ENCODE measurements at regions not wholly inside any gene's neighbourhood (a gene's known extent, or its start where the extent isn't known, plus 50 kb on each side); places are given as distances from the start of the nearest gene placed in this dataset.

DNA sequence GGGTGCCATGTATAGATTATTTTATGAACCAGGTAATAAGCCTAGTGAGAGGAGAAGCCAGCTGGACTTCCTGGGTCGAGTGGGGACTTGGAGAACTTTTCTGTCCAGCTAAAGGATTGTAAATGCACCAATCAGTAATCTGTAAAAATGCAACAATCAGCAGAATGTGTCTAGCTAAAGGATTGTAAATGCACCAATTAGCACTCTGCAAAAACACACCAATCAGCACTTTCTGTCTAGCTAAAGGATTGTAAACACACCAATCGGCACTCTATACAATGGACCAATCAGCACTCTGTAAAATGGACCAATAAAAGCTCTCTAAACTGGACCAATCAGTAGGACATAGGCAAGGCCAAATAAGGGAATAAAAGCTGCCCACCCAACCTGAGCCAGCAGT lies 392.9 kb downstream of the KDM5D start:
- DNase-seq: no peak

- no peak for DNase-seq
These were observed 422.8 kb downstream of the KDM5D start for GRCh38 chrY:19321701-19322100.

- DNase-seq: no peak
These were observed 425.4 kb downstream of the KDM5D start for GRCh38 chrY:19319135-19319534.

DNA sequence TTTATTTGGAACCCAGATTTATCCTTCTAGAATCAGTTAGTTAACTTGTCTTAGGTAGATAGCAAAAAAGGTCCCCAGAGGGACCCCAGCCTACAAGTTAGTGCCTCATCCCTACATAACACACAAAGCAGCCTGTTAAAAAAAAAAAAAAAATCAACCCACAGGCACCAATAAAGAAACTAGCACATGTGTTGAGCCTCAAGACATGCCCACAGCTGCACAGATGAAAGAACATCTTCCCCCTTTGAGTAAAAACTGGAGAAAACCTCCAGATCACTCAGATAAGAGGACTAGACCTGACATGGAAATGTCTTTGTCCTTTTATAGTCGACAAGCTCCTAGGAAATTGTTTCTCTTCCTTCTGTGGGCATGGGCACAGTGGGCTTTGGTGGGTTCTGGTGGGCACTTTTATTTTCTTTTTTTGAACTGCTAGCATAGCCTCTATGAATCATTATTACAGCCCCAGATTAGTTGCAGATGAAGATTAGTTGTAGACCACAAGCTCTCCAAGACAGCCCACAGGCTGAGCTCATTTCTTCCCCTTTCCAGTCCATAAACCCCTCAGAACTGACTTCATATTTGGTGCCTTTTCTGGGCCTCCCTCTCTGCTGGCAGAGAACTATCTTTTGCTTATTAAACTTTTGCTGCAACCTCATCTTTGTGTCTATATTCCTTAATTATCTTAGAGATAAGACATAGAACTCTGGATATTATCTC lies 427.1 kb downstream of the KDM5D start:
- DNase-seq: peak; percentile 82

DNA sequence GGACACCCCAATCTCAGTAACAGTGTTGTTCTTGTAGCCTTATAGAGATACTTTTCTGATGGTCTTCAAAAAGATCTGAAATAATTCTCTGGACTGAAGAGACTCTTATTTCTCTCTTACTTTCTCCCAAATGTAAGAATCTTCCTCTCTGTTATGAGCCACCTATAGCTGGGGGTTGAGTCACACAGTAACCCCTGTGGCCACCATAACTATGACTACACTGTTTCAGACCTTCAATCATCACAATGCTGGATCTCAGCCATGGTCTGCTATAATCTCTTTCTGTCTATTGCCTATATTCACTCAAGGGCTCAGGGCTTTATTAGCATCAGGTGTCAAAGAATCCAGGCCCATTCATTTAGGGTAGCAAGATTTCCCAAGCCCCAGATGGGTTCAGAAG lies 436.9 kb downstream of the KDM5D start:
- no peak for DNase-seq

GRCh38 chrY:19303136-19303535 lies 441.4 kb downstream of the KDM5D start:
- no peak for DNase-seq

DNA sequence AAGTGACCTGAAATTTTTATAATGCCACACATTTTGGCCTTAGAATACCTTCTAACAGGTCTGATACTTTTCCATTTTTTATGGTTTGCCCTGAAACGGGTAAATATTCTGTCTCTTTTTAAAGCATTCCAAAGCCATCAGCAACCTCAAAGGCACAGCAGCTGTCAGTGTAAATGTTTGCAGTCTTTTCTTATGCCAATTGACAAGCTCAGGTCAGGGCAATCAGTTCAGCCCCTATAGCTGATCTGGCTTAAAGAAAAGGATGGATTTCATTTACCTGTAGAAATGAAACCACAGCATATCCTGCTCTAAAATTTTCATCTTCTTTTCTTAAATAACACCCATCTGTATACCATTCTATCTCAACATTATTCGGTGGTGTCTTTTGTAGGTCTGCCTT lies 453.6 kb downstream of the KDM5D start:
- no peak for DNase-seq

DNA sequence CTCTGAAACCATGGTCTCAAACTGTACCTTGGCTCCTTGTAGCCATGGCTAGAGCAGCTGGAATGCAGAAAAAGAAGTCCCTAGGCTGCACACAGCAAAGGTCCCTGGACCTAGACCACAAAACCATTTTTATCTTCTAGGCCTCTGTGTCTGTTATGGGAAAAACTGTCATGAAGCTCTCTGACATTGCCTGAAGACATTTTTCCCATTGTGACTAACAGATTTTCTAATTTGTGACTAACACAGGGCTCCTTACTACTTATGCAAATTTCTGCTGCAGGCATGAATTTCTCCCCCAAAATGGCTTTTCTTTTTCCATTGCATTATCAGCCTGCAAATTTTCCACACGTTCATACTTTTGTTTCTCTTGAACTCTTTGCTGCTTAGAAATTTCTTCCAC lies 470.4 kb downstream of the KDM5D start:
- no peak for DNase-seq

DNA sequence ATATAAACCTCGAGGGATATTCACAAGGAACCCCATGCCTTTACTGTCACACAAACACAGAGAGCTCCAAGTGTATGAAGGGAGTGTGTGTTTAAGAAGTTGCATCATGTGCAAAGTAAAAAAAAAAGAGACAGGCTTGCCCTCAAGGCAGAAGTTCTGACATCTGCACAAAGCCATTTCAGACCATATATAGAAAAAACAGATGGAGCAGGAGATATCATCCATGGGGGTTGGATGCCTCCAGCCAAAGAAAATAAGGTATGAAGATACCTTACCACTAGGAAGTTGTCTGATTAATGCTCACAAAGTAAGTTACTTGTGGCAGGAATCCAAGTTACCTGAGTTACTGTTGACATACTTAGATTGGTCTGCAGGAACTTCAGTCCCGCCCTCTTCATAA lies 476.2 kb downstream of the KDM5D start:
- DNase-seq: no peak

DNA sequence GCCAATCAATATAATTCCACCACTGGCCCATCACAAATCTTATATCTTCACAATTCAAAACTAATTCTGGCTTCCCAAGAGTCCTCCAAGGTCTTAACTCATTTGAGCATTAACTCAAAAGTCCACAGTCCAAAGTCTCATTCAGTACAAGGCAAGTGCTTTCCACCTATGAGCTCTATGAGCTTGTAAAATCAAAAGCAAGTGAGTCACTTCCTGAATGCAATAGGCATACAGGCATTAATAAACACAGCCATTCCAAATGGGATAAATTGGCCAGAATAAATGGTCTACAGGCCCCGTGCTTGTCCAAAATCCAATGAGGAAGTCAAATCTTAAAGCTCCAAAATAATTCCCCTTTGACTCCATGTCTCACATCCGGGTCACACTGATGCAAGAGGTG lies 479.1 kb downstream of the KDM5D start:
- DNase-seq: no peak

- DNase-seq: no peak
These were observed 482.2 kb downstream of the KDM5D start for GRCh38 chrY:19262310-19262709.

- DNase-seq: no peak
These were observed 458.9 kb upstream of the HSFY2 start for GRCh38 chrY:19232276-19232994.

DNA sequence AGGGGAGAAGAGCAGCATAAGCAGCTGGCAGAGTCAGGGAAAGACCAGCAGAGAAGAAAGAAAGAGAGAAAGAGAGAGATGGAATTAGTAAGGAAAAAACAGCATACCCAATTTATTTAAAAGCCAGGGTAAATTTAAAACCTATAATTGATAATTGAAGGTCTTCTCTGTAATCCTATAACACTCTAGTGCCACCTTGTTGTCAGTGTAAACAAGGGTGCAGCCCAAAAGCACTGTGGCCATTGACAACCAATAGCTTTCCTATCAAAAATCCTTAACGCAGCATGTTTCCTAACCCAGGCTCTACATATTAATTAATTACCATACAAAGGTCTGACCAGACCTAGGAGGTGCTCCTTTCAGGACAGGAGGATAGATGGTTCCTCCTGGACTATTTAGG lies 447.2 kb upstream of the HSFY2 start:
- no peak for DNase-seq

DNA sequence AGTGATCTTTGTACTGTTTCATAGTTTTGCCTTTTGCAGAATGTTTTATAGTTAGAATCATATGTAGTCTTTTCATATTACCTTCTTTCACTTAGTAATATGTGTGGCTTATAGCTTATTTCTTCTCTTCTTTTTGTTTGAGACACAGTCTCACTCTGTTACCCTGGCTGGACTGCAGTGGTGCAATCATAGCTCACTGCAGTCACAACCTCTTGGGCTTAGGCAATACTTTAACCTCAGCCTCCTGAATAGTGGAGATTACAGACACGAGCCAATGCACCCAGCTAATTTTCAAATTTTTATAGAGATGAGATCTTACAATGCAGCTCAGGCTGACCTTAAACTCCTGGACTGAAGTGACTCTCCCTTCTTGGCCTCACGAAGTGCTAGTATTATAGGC lies 435.4 kb upstream of the HSFY2 start:
- no peak for DNase-seq

- no peak for DNase-seq
These were observed 433.5 kb upstream of the HSFY2 start for GRCh38 chrY:19207048-19207447.

DNA sequence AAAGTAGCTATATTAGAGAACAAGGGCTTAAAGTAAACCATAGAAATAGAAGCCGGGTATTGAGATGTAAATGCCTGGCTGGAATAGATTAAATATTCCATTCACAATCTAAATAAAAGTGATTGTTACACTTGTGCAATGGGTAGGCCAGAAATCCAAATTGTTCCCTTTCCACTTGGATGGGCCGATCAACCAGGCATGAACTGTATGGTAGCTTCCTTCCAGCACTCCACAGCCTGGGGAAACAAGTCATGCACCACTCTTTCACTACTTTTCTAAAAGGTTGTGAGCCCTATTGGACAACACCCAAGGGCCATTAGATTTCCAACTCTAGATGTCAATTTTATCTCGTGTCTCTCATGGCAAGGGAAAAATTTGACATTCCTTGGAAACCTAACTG lies 407.3 kb upstream of the HSFY2 start:
- no peak for DNase-seq

DNA sequence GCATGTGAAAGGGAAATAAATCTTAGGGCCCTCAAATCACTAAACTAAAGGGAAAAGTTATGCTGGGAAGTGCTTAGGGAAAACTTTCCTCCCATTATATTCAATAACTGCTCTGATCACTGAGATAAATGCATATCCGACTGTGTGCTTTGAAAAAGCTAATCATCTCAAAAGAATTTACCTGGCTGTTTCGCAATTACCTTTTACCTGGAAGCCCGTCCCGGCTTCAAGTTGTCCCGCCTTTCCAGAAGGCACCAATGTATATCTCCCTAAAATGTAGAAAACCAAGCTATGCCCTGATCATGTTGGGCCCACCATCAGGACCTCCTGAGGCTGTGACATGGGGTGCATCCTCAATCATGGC lies 394.6 kb upstream of the HSFY2 start:
- DNase-seq: no peak

DNA sequence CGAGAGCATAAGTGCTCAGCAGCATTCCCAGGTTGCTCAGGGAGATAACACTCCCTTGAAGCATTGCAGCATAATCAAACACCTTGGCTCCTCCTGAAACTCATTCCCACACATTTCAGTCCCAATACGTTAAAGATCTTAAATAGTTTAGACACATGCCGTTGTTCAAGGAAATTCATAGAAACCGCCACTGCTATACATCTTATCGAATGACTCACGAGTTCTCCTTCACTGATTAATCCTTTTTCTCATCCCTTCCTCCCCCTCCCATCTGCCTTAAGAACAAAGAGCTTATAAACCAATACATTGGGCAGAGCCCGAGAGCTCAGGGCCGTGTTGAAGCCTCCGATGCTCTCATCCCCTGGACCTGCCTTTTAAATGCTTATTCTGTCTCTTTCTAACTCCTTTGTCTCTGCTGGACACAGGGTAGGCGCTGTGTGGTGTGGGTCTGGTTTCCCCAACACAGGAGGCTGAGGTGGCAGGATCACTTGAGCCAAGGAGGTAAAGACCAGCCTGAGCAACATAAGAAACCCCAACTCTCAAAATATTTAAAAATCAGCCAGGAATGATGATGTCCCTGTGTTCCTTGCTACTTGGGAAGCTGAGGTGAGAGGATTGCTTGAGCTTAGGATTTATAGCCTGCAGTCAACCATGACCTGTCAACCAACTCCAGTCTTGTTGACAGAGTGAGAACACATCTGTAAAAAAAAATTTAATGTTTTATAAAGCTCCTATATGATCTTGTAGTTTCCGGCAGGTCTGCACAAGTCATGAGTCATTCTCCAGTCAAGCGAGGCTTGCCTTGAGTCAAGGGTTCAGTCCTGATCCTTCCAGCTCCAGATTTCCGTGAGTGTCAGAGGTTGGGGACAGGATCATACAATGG lies 394.0 kb upstream of the HSFY2 start:
- DNase-seq: no peak

- no peak for DNase-seq
These were observed 375.2 kb upstream of the HSFY2 start for GRCh38 chrY:19148783-19149182.

DNA sequence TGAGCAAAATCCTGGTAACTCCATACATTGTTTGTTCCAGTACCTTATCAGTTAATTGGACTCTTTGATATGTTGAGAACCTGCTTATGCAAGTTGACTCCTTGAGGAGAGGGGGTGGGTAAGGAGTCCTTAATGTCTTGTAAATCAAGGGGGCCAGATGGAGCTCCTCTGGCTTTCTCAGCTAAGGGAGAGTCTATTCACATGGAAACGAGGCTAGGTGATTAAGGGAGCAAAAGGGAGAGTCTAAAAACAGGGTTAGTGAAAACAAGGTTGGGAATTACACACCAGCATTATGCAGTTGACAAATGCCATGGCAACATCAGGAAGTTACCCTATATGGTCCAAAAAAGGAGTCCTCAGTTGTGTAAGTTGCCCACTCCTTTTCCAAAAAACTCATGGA lies 372.8 kb upstream of the HSFY2 start:
- DNase-seq: no peak

- DNase-seq: no peak
These were observed 368.6 kb upstream of the HSFY2 start for GRCh38 chrY:19142093-19142492.

GRCh38 chrY:19140285-19140920 lies 366.9 kb upstream of the HSFY2 start:
- DNase-seq: no peak

GRCh38 chrY:19134426-19134825 lies 360.9 kb upstream of the HSFY2 start:
- DNase-seq: no peak
